ENCODE measurements at regions not wholly inside any gene's neighbourhood (a gene's known extent, or its start where the extent isn't known, plus 50 kb on each side); places are given as distances from the start of the nearest gene placed in this dataset.

- no peak for DNase-seq
These were observed 436.0 kb downstream of the CENPC start for GRCh38 chr4:67109276-67109675.

- no peak for DNase-seq
These were observed 438.3 kb downstream of the CENPC start for GRCh38 chr4:67106861-67107460.

GRCh38 chr4:67104145-67104544 is 441.2 kb downstream of the CENPC start:
- no peak for DNase-seq

GRCh38 chr4:67103001-67103747 is 442.1 kb downstream of the CENPC start:
- no peak for DNase-seq

GRCh38 chr4:67101612-67102011 is 443.7 kb downstream of the CENPC start:
- DNase-seq, result no peak

GRCh38 chr4:67092351-67092750 is 453.0 kb downstream of the CENPC start:
- DNase-seq, result no peak

- DNase-seq, result no peak
These were observed 453.6 kb downstream of the CENPC start for GRCh38 chr4:67091673-67092072.

- no peak for DNase-seq
These were observed 457.4 kb downstream of the CENPC start for GRCh38 chr4:67087897-67088296.

GRCh38 chr4:67084783-67085182 is 460.5 kb downstream of the CENPC start:
- no peak for DNase-seq

GRCh38 chr4:67083496-67083895 is 461.8 kb downstream of the CENPC start:
- DNase-seq, result no peak

GRCh38 chr4:67082746-67083145 is 462.6 kb downstream of the CENPC start:
- DNase-seq, result no peak

- no peak for DNase-seq
These were observed 465.2 kb downstream of the CENPC start for GRCh38 chr4:67080046-67080557.

- no peak for DNase-seq
These were observed 473.7 kb downstream of the CENPC start for GRCh38 chr4:67071641-67072040.

GRCh38 chr4:67055319-67055718 is 490.0 kb downstream of the CENPC start:
- DNase-seq, result no peak

GRCh38 chr4:67054896-67055295 is 490.4 kb downstream of the CENPC start:
- no peak for DNase-seq

GRCh38 chr4:67052814-67053675 is 492.3 kb downstream of the CENPC start:
- DNase-seq, result no peak

GRCh38 chr4:67051000-67051789 is 494.1 kb downstream of the CENPC start:
- DNase-seq, result no peak

GRCh38 chr4:67049446-67049845 is 495.9 kb downstream of the CENPC start:
- DNase-seq, result no peak

- no peak for DNase-seq
These were observed 496.8 kb downstream of the CENPC start for GRCh38 chr4:67048530-67048929.

GRCh38 chr4:67040315-67040714 is 505.0 kb downstream of the CENPC start:
- no peak for DNase-seq

GRCh38 chr4:67038228-67038566 is 507.1 kb downstream of the CENPC start:
- no peak for DNase-seq

- DNase-seq, result no peak
These were observed 507.6 kb downstream of the CENPC start for GRCh38 chr4:67037504-67038227.

All from right kidney (tissue), 1 donor.